ENCODE measurements at regions not wholly inside any gene's neighbourhood (a gene's known extent, or its start where the extent isn't known, plus 50 kb on each side); places are given as distances from the start of the nearest gene placed in this dataset.

- TF ChIP-seq POLR2A (IDR thresholded peaks at IDR 0.05) (no peak), CTCF (IDR thresholded peaks at IDR 0.05) (no peak)
These were observed 153.6 kb upstream of the ZNF717 start for GRCh38 chr3:75938921-75939320.

Measured in lower leg skin (tissue), 3 donors.